ENCODE measurements at regions not wholly inside any gene's neighbourhood (a gene's known extent, or its start where the extent isn't known, plus 50 kb on each side); places are given as distances from the start of the nearest gene placed in this dataset.

GRCh38 chr4:177717407-177717806 lies 275.2 kb upstream of the AGA start:
- Histone ChIP-seq H3K4me3 (ENCODE audit: low read depth, low read length, poor library complexity, severe bottlenecking) (no peak overlapping the region), H3K9me3 (ENCODE audit: low read depth, low read length, poor library complexity, severe bottlenecking) (no peaks in the 10 kb centered on the region), H3K27me3 (replicated peaks; ENCODE audit: insufficient read depth, low read depth, low read length, poor library complexity) (no peaks in the 10 kb centered on the region), H3K36me3 (ENCODE audit: insufficient read depth, low read length, poor library complexity, severe bottlenecking) (no peaks in the 10 kb centered on the region), H3K27ac (ENCODE audit: low read depth, low read length, poor library complexity, severe bottlenecking) (no peak overlapping the region), H3K4me1 (ENCODE audit: insufficient read depth, low read length, poor library complexity, severe bottlenecking) (no peaks in the 10 kb centered on the region)
- DNase-seq (ENCODE audit: low spot score), result no peak
- TF ChIP-seq, protein P1, sequence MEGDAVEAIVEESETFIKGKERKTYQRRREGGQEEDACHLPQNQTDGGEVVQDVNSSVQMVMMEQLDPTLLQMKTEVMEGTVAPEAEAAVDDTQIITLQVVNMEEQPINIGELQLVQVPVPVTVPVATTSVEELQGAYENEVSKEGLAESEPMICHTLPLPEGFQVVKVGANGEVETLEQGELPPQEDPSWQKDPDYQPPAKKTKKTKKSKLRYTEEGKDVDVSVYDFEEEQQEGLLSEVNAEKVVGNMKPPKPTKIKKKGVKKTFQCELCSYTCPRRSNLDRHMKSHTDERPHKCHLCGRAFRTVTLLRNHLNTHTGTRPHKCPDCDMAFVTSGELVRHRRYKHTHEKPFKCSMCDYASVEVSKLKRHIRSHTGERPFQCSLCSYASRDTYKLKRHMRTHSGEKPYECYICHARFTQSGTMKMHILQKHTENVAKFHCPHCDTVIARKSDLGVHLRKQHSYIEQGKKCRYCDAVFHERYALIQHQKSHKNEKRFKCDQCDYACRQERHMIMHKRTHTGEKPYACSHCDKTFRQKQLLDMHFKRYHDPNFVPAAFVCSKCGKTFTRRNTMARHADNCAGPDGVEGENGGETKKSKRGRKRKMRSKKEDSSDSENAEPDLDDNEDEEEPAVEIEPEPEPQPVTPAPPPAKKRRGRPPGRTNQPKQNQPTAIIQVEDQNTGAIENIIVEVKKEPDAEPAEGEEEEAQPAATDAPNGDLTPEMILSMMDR (conservative IDR thresholded peaks at IDR 0.05; ENCODE audit: low read depth, low read length), result no peak
- TF ChIP-seq EZH2 (IDR thresholded peaks at IDR 0.05; ENCODE audit: borderline replicate concordance, low read depth, low read length, poor library complexity, severe bottlenecking), result no peak
- ChIA-PET CTCF (no interaction called here), POLR2A (ENCODE audit: low non-redundant PET) (no interaction called here)
- intact Hi-C loops (cut with micrococcal nuclease; ENCODE audit: unreplicated experiment), result no loop called here
- no TSS peak for BruUV-seq (replicated peaks)

GRCh38 chr4:177718514-177718913 lies 276.3 kb upstream of the AGA start:
- intact Hi-C loops (cut with micrococcal nuclease; ENCODE audit: unreplicated experiment), result no loop called here
- Histone ChIP-seq H3K27me3 (replicated peaks; ENCODE audit: insufficient read depth, low read depth, low read length, poor library complexity) (no peaks in the 10 kb centered on the region), H3K4me3 (ENCODE audit: low read depth, low read length, poor library complexity, severe bottlenecking) (no peak overlapping the region), H3K27ac (ENCODE audit: low read depth, low read length, poor library complexity, severe bottlenecking) (no peak overlapping the region), H3K4me1 (ENCODE audit: insufficient read depth, low read length, poor library complexity, severe bottlenecking) (no peaks in the 10 kb centered on the region), H3K9me3 (ENCODE audit: low read depth, low read length, poor library complexity, severe bottlenecking) (no peaks in the 10 kb centered on the region), H3K36me3 (ENCODE audit: insufficient read depth, low read length, poor library complexity, severe bottlenecking) (no peaks in the 10 kb centered on the region)
- CTCF ChIA-PET, result no interaction called here
- DNase-seq (ENCODE audit: low spot score), result no peak
- POLR2A ChIA-PET (ENCODE audit: low non-redundant PET), result no interaction called here
- no peak for TF ChIP-seq EZH2 (IDR thresholded peaks at IDR 0.05; ENCODE audit: borderline replicate concordance, low read depth, low read length, poor library complexity, severe bottlenecking)
- TF ChIP-seq, protein P1 (conservative IDR thresholded peaks at IDR 0.05; ENCODE audit: low read depth, low read length), result no peak
- no TSS peak for BruUV-seq (replicated peaks)

- no peaks in the 10 kb centered on the region for H3K27me3 ChIP-seq (replicated peaks; ENCODE audit: insufficient read depth, low read depth, low read length, poor library complexity)
- BruUV-seq (replicated peaks), result no TSS peak
- H3K9me3 ChIP-seq (ENCODE audit: low read depth, low read length, poor library complexity, severe bottlenecking), result no peaks in the 10 kb centered on the region
- no peak for DNase-seq (ENCODE audit: low spot score)
- CTCF ChIA-PET, result no interaction called here
- intact Hi-C loops (cut with micrococcal nuclease; ENCODE audit: unreplicated experiment), result no loop called here
- no peak for TF ChIP-seq EZH2 (IDR thresholded peaks at IDR 0.05; ENCODE audit: borderline replicate concordance, low read depth, low read length, poor library complexity, severe bottlenecking)
- TF ChIP-seq, protein P1 (conservative IDR thresholded peaks at IDR 0.05; ENCODE audit: low read depth, low read length), result no peak
- H3K36me3 ChIP-seq (ENCODE audit: insufficient read depth, low read length, poor library complexity, severe bottlenecking), result no peaks in the 10 kb centered on the region
- H3K4me3 ChIP-seq (ENCODE audit: low read depth, low read length, poor library complexity, severe bottlenecking), result no peak overlapping the region
- H3K27ac ChIP-seq (ENCODE audit: low read depth, low read length, poor library complexity, severe bottlenecking), result no peak overlapping the region
- POLR2A ChIA-PET (ENCODE audit: low non-redundant PET), result no interaction called here
- no peaks in the 10 kb centered on the region for H3K4me1 ChIP-seq (ENCODE audit: insufficient read depth, low read length, poor library complexity, severe bottlenecking)
These were observed 283.9 kb upstream of the AGA start for GRCh38 chr4:177726111-177726510.
